GM12874 (cell line): ENCODE measurements at regions not wholly inside any gene's neighbourhood (a gene's known extent, or its start where the extent isn't known, plus 50 kb on each side); places are given as distances from the start of the nearest gene placed in this dataset.

ENCODE experiments used
- TF ChIP-seq, protein P1 (sequence below): IDR thresholded peaks from 2 replicates; pipeline ENCODE4 v1.5.1; 2011; ENCODE audit warnings: low read depth, mild to moderate bottlenecking, control low read depth, low read length, moderate library complexity; ENCODE audit not compliant: insufficient read depth

DNA sequence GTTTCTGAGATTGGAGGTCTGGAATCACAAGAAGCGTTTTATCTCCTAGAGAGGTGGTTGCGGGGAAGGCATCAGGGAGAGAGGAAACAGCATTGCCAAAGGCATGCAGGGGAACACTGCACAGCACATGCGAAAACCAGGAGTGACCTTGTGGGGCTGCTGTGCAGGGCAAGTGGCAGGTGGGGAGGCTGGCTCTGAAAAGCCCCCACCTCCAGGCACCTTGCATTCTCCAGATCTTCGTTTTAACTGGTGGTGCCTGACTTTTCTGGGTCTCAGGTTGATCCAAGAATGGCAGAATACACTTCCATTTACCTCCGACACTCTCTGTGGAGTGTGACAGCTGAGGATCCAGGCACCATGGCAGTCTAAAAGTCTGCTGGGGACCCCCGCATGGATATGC lies 209.4 kb upstream of the LEF1 start:
- TF ChIP-seq, protein P1, sequence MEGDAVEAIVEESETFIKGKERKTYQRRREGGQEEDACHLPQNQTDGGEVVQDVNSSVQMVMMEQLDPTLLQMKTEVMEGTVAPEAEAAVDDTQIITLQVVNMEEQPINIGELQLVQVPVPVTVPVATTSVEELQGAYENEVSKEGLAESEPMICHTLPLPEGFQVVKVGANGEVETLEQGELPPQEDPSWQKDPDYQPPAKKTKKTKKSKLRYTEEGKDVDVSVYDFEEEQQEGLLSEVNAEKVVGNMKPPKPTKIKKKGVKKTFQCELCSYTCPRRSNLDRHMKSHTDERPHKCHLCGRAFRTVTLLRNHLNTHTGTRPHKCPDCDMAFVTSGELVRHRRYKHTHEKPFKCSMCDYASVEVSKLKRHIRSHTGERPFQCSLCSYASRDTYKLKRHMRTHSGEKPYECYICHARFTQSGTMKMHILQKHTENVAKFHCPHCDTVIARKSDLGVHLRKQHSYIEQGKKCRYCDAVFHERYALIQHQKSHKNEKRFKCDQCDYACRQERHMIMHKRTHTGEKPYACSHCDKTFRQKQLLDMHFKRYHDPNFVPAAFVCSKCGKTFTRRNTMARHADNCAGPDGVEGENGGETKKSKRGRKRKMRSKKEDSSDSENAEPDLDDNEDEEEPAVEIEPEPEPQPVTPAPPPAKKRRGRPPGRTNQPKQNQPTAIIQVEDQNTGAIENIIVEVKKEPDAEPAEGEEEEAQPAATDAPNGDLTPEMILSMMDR = no peak

DNA sequence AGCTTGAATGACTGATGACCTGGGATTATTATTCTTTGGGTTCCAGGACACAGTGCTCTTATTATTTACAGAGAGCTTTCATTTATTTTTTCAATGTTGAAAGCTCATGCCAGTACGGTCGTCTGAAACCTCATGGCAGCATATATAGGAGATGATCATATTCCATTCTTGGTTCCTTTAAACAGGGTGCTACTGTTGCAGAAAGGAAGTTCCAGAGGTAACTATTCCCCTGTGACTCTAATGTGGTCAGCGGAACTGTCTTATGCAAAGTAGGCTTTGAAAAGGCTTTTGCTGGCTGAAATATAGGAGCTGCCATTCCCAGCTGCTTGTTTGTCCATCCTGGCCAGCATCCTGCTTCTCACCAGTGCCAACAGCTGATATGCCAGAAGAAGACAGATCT lies 208.3 kb upstream of the LEF1 start:
- TF ChIP-seq, protein P1 = no peak

DNA sequence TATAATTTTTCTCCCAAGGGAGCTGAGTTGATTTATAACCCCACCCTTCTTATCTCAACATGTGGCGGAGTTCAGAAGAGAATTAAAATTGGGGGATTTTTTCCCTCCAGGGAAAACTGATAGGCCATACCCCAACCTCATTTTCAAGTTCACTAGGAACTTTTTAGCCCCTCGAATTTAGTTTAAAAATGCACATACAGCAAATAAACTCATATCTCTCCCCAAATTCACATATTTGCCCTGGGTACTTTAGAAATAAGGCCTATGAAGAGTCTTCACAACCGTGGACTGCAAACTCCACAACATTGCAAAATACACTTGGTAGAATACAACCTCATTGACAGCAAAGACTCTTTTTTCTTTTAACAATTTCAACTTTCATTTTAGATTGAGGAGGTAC lies 206.7 kb upstream of the LEF1 start:
- TF ChIP-seq, protein P1 = no peak

DNA sequence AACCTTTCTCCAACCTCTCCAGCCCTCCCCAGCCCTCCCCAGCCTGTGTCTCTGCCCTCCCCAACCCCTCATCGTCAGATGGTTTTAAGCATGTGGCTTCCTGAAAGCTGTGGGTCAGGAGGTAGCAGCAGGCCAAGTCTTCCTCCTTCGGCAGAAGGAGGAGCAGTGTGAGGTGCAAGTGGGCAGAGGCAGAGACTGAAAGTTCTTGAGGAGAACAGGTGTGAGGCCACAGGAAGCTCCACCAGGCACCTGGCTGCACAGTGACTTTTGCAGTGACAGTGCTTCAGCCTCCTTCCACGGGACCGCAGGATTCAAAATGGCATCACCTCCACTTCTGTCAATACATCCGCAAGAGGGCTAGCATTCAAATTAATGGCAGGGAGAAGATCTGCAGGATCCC lies 203.9 kb upstream of the LEF1 start:
- TF ChIP-seq, protein P1 = no peak

DNA sequence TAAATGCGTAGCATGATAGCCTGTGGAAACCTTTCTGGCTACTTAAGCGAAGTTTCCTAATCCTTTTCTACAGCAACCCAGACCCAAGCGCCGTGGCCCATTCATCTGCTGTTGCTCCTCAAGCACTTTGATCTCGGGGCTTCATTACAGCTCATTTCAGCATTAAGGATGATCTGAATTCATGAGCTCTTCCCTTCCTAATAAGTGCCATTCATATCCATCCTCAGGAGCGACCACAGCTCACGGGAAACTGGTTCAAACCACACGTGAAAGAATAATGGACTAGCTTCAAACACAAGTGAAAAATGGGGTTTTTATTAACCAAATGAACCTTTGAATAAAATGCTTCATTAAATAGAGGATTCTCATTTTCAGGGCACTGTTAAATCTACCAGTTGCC lies 202.6 kb upstream of the LEF1 start:
- TF ChIP-seq, protein P1 = no peak

DNA sequence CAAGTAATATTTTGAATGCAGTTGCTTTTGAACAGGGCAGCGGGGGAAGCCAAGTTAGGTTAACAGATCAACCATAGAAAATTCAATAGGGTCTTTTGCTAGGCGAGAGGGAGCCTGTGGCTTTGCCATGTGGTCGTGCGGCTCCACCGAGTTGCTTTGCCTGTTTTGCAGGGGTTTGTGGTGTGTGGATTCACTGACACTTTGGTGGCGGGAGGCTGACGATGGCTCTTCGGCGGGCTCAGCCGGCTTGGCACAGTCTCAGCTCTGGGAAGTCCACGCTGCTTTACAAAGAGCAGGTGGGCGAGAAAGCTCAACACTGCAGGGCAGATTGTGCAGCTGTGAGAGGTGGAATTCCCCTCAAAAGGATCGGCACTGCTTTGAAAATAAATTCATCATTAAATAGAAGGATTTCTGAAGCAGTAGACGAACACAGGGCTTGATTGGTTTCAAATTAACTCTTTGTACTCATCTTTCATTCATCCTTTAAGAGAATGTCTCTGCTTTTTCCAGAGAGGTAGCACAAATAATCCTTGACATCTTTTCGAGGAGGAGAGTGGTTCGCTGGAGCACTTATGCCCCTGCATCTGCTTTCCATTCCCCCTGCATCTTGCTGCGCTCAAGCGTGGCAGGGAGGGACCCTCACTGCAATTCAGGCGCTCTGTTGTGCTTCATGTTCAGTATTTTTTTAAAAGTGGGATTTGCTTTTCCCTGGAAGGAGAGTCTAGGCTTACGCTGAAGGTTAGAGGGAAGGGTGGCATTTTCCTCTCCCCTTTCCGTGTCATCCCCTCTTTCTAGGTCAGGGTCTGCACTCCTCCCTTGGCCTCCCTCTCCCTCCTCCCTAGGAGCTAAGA lies 201.8 kb upstream of the LEF1 start:
- TF ChIP-seq, protein P1 = no peak

DNA sequence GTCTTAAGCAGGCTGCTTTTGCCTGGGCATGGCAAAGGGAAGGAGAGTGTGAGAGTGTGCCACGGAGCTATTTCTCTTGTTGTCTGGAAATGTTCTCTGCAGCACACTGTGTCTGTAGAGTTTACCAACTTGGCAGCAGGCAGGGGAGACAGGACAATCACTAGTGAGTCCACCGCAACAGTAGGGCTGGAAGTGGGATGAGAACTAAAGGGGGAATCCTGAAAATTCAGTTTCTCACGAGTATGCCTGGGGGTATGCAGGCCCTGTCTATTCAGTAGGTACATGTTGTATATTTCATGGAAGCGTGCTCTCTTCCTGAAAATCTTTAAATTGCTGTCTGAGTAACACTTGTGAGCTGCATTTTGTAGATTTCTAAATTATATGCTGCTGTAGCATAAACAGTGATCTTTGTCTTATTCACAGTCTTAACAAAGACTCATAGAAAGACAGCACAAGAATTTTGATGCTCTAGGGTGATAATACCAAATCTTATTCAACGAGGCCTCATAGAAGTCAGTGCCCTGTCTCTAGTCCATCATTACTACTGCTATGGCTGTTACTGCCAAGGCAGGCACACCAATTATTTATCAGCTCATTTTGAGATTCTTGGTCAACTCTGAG lies 200.4 kb upstream of the LEF1 start:
- TF ChIP-seq, protein P1 = no peak
